Upper lobe of left lung (tissue), 4 donors: ENCODE measurements at regions not wholly inside any gene's neighbourhood (a gene's known extent, or its start where the extent isn't known, plus 50 kb on each side); places are given as distances from the start of the nearest gene placed in this dataset.

Source experiments
- CTCF ChIP-seq, 6 experiments: fragments of 450-650 bp in 4 of 6; fragments of 200-600 bp in 2 of 6; sonication (generic) in 2 of 6; IDR thresholded peaks; one replicate each; pipeline ENCODE4 v1.5.1; 2016 to 2019; ENCODE audit warnings: antibody characterized with exemption in 6 of 6
- EP300 ChIP-seq, 4 donors: sonication (generic); formaldehyde crosslinking; IDR thresholded peaks; one replicate each; pipeline ENCODE4 v1.5.1; 2017; ENCODE audit warnings: antibody characterized with exemption in 4 of 4, control low read depth in 2 of 4
- POLR2A ChIP-seq, 4 donors: fragments of 450-650 bp; IDR thresholded peaks; one replicate each; pipeline ENCODE4 v1.5.1; 2016 to 2017; ENCODE audit warnings: antibody characterized with exemption in 4 of 4, mild to moderate bottlenecking in 2 of 4

- no peak for TF ChIP-seq CTCF (IDR thresholded peaks at IDR 0.05)
- TF ChIP-seq EP300 (IDR thresholded peaks at IDR 0.05), result no peak
- no peak for TF ChIP-seq POLR2A (IDR thresholded peaks at IDR 0.05)
These were observed 152.6 kb downstream of the RTL9 start for GRCh38 chrX:110511238-110511637.
